Esophagus squamous epithelium (tissue), 4 donors: ENCODE measurements at regions not wholly inside any gene's neighbourhood (a gene's known extent, or its start where the extent isn't known, plus 50 kb on each side); places are given as distances from the start of the nearest gene placed in this dataset.

Source experiments
- POLR2A ChIP-seq, 4 donors: fragments of 450-650 bp; IDR thresholded peaks; one replicate each; pipeline ENCODE4 v1.6.1; 2017; ENCODE audit warnings: antibody characterized with exemption in 4 of 4, mild to moderate bottlenecking in 4 of 4, moderate library complexity in 3 of 4
- TF ChIP-seq, protein P1 (sequence below), 6 experiments: fragments of 450-650 bp in 4 of 6; fragments of 200-600 bp in 2 of 6; sonication (generic) in 2 of 6; IDR thresholded peaks; one replicate each; pipeline ENCODE4 v1.5.1; 2016 to 2019; ENCODE audit warnings: antibody characterized with exemption in 6 of 6, mild to moderate bottlenecking in 4 of 6, moderate library complexity in 4 of 6

DNA sequence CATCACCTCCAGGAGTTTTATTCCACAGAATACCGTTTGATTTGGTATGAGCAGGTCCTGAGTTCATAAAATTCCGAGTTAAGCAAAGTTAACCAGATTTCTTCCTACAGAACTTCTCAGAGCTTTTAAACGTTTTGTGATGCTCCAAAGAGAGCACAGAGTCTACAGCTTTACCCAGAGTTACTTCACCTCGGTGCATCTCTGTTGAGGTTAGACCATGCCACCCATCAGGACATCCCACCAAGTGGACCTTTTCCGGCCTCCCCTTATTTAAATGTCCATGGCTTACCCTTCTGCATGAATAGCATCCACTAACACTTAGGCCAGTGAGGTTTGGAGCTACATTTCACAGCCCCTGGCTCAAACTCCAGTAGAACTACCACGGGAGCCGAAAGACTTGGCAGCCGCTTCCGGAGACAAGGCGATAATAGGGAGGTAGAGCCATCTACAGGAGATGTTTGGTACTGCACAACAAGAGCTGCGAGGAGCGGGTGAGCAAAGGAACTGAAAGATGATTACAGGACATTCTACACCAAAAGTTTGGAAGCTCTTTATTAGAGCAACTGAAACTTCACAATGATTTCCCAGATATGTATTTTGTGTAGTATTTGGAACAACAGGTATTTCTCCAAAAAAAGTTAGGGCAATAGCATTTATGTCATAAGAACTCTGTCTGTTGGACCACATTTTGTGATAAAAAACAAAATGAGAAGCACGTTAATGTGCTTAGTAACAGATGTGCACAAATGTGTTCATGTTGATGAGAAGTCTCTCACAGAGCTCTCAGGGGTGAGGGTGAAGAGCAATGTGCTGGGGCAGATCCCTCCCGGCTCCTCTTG, 174.7 kb downstream of the HERPUD2 start:
- TF ChIP-seq, protein P1, sequence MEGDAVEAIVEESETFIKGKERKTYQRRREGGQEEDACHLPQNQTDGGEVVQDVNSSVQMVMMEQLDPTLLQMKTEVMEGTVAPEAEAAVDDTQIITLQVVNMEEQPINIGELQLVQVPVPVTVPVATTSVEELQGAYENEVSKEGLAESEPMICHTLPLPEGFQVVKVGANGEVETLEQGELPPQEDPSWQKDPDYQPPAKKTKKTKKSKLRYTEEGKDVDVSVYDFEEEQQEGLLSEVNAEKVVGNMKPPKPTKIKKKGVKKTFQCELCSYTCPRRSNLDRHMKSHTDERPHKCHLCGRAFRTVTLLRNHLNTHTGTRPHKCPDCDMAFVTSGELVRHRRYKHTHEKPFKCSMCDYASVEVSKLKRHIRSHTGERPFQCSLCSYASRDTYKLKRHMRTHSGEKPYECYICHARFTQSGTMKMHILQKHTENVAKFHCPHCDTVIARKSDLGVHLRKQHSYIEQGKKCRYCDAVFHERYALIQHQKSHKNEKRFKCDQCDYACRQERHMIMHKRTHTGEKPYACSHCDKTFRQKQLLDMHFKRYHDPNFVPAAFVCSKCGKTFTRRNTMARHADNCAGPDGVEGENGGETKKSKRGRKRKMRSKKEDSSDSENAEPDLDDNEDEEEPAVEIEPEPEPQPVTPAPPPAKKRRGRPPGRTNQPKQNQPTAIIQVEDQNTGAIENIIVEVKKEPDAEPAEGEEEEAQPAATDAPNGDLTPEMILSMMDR (IDR thresholded peaks at IDR 0.05), result peak in 5 of 6 experiments; percentile 62 to 82 (median 71)
- no peak for TF ChIP-seq POLR2A (IDR thresholded peaks at IDR 0.05)
